ENCODE measurements at regions not wholly inside any gene's neighbourhood (a gene's known extent, or its start where the extent isn't known, plus 50 kb on each side); places are given as distances from the start of the nearest gene placed in this dataset.

DNA sequence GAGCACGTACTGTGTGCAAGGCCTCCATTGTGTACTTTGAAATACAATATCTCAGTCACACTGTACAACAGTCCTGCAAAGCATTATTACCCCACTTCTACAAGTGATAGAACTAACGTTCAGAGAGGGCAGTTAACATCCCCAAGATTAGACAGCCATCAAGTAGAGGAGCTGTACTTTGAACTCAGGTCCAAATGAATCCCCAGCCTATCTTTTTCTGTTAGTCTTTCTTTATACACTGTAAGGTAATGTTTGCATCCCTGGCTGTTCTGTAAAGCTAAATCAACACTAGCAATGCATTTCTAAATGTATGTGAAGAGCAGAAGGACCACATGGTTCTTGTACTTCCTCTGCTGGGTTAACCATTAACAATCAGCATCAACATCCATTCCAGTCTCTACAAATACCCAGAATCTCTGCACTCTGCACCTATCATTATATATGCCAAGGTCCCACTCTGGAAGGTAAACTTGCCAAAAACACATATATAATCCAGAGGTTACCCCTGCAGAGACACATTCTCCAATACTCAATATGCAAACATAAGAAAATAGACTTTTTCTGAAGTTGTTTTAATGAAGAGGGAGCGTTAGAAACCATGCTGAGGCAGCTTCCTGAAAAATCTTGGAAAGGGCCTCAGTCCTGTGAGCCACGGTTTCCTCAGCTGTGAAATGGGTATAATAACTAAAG is 182.3 kb downstream of the MZT1 start:
- Histone ChIP-seq H3K36me3 (ENCODE audit: insufficient read depth in 1 of 2, low read depth in 1 of 2) (no peaks in the 10 kb centered on the region), H3K27ac (no peak overlapping the region), H3K4me3 (no peak overlapping the region), H3K4me1 (no peaks in the 10 kb centered on the region), H3K27me3 (ENCODE audit: insufficient read depth in 3 of 3, low read length in 2 of 3) (no peaks in the 10 kb centered on the region), H3K9me3 (no peaks in the 10 kb centered on the region)
- intact Hi-C loops (cut with DNase I): no loop called here
- 60 to 75% (median 71%) methylated on average over 4 of the region's 4 CpGs for WGBS, 3 donors
- DNase-seq (no peak), ATAC-seq (no peak)
- no peak for TF ChIP-seq CTCF (IDR thresholded peaks at IDR 0.05)

- Histone ChIP-seq H3K4me1 (no peaks in the 10 kb centered on the region), H3K4me3 (no peak overlapping the region), H3K27ac (no peak overlapping the region), H3K36me3 (ENCODE audit: insufficient read depth in 1 of 2, low read depth in 1 of 2) (no peaks in the 10 kb centered on the region), H3K27me3 (ENCODE audit: insufficient read depth in 3 of 3, low read length in 2 of 3) (peaks cover 0 to under 1% (median 0%) of the 10 kb centered on the region in 3 donors), H3K9me3 (no peaks in the 10 kb centered on the region)
- WGBS, 3 donors: 73 to 84% (median 84%) methylated on average over 2 of the region's 2 CpGs
- TF ChIP-seq CTCF (IDR thresholded peaks at IDR 0.05): no peak
- ATAC-seq: no peak
- no peak for DNase-seq
- intact Hi-C loops (cut with DNase I): no loop called here
Measured at GRCh38 chr13:72544042-72544441, 183.4 kb downstream of the MZT1 start.

- intact Hi-C loops (cut with DNase I): no loop called here
Measured at GRCh38 chr13:72542241-72542640, 185.2 kb downstream of the MZT1 start.

GRCh38 chr13:72541674-72542073 is 185.8 kb downstream of the MZT1 start:
- Histone ChIP-seq H3K36me3 (ENCODE audit: insufficient read depth in 1 of 2, low read depth in 1 of 2) (no peaks in the 10 kb centered on the region), H3K27ac (no peak overlapping the region), H3K27me3 (ENCODE audit: insufficient read depth in 3 of 3, low read length in 2 of 3) (peaks cover 0 to 3% (median 0%) of the 10 kb centered on the region in 3 donors), H3K9me3 (no peaks in the 10 kb centered on the region), H3K4me3 (no peak overlapping the region), H3K4me1 (no peaks in the 10 kb centered on the region)
- WGBS, 3 donors: 84 to 88% (median 84%) methylated on average over 6 of the region's 6 CpGs
- DNase-seq (no peak), ATAC-seq (no peak)
- intact Hi-C loops (cut with DNase I): no loop called here
- no peak for TF ChIP-seq CTCF (IDR thresholded peaks at IDR 0.05)

More at GRCh38 chr13:72542241-72542640, 185.2 kb downstream of the MZT1 start:
- no peak overlapping the region for H3K4me3 ChIP-seq
- H3K9me3 ChIP-seq: no peaks in the 10 kb centered on the region
- no peaks in the 10 kb centered on the region for H3K36me3 ChIP-seq (ENCODE audit: insufficient read depth in 1 of 2, low read depth in 1 of 2)
- no peak for TF ChIP-seq CTCF (IDR thresholded peaks at IDR 0.05)
- H3K27me3 ChIP-seq (ENCODE audit: insufficient read depth in 3 of 3, low read length in 2 of 3): peaks cover 0 to 3% (median 0%) of the 10 kb centered on the region in 3 donors
- no peaks in the 10 kb centered on the region for H3K4me1 ChIP-seq
- no peak overlapping the region for H3K27ac ChIP-seq
- no peak for DNase-seq
- no peak for ATAC-seq
- WGBS, 3 donors: 78 to 87% (median 81%) methylated on average over 3 of the region's 3 CpGs

GRCh38 chr13:72540881-72541280 is 186.5 kb downstream of the MZT1 start:
- Histone ChIP-seq H3K4me3 (no peak overlapping the region), H3K27me3 (ENCODE audit: insufficient read depth in 3 of 3, low read length in 2 of 3) (peaks cover 0 to 3% (median 0%) of the 10 kb centered on the region in 3 donors), H3K27ac (no peak overlapping the region), H3K36me3 (ENCODE audit: insufficient read depth in 1 of 2, low read depth in 1 of 2) (no peaks in the 10 kb centered on the region), H3K4me1 (no peaks in the 10 kb centered on the region), H3K9me3 (no peaks in the 10 kb centered on the region)
- no peak for DNase-seq
- ATAC-seq: no peak
- WGBS, 3 donors: 38 to 62% (median 56%) methylated on average over 4 of the region's 4 CpGs
- no peak for TF ChIP-seq CTCF (IDR thresholded peaks at IDR 0.05)
- intact Hi-C loops (cut with DNase I): no loop called here

Data from psoas muscle (tissue), 7 donors.